ENCODE measurements at regions not wholly inside any gene's neighbourhood (a gene's known extent, or its start where the extent isn't known, plus 50 kb on each side); places are given as distances from the start of the nearest gene placed in this dataset.

DNA sequence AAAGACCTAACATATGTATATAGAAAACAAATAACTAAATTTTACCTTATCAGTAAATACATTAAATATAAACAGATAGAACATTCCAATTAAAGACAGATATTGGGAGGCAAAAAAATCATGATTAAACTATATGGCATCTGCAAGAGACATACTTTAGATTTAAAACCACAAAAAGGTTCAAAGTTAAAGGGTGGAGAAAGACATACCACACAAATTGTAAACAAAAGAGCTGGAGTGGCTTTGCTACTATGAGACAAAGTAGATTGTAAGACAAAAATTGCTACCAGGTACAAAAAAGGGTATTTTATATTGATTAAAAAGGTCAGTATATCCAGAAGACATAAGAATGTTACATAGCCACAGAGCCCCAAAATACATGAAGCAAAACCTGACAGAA lies 200.2 kb downstream of the KCNRG start:
- Histone ChIP-seq H3K9ac (no peak overlapping the region), H3K9me3 (ENCODE audit: low read depth) (no peaks in the 10 kb centered on the region), H3K27ac (no peak overlapping the region), H2AFZ (no peak overlapping the region), H4K20me1 (ENCODE audit: insufficient read depth) (no peaks in the 10 kb centered on the region), H3K4me2 (ENCODE audit: unreplicated experiment) (no peak overlapping the region), H3K27me3 (replicated peaks; ENCODE audit: insufficient read depth) (no peaks in the 10 kb centered on the region), H3K9me2 (ENCODE audit: insufficient read depth) (no peaks in the 10 kb centered on the region), H3K4me1 (ENCODE audit: insufficient read depth) (no peaks in the 10 kb centered on the region; the same call in 1 of the 2 replicates), H3K36me3 (ENCODE audit: low read depth) (no peaks in the 10 kb centered on the region), H3K79me2 (ENCODE audit: insufficient read depth) (no peaks in the 10 kb centered on the region), H3F3A (ENCODE audit: insufficient read depth) (0 out of 2 replicates have a peak, but pooled peaks cover 4% of the 10 kb centered on the region), H3K4me3 (no peak overlapping the region)
- no peak for DNase-seq
- in situ Hi-C loops (cut with MboI) = no loop called here
- TF ChIP-seq EZH2phosphoT487 (IDR thresholded peaks at IDR 0.05; ENCODE audit: insufficient read depth, low read depth) = no peak
- no peak for TF ChIP-seq EZH2 (IDR thresholded peaks at IDR 0.05; ENCODE audit: insufficient read depth, poor library complexity, severe bottlenecking)

DNA sequence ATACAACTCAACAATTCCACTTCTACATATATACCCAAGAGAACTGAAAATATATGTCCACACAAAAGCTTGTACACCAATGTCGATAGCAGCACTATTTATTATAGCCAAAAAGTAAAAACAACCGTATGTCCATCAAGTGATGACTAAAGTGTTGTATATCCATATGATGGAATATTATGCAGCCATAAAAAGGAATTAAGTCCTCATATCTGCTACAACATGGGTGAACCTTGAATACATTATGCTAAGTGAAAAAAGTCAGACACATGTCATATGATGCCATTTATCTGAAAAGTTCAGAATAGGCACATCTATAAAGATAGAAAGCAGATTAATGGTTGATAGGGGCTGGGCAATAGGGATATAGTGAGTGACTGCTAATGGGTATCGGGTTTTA lies 204.5 kb downstream of the KCNRG start:
- Histone ChIP-seq H2AFZ (no peak overlapping the region), H3K4me1 (ENCODE audit: insufficient read depth) (peaks cover 18% of the 10 kb centered on the region), H3K4me2 (ENCODE audit: unreplicated experiment) (no peak overlapping the region), H3K36me3 (ENCODE audit: low read depth) (no peaks in the 10 kb centered on the region), H3K9me3 (ENCODE audit: low read depth) (no peaks in the 10 kb centered on the region), H3K9ac (no peak overlapping the region), H4K20me1 (ENCODE audit: insufficient read depth) (no peaks in the 10 kb centered on the region), H3K27ac (no peak overlapping the region), H3K9me2 (ENCODE audit: insufficient read depth) (no peaks in the 10 kb centered on the region), H3K4me3 (no peak overlapping the region), H3F3A (ENCODE audit: insufficient read depth) (peaks cover 17% of the 10 kb centered on the region), H3K27me3 (replicated peaks; ENCODE audit: insufficient read depth) (no peaks in the 10 kb centered on the region), H3K79me2 (ENCODE audit: insufficient read depth) (no peaks in the 10 kb centered on the region)
- in situ Hi-C loops (cut with MboI) = no loop called here
- WGBS, 2 experiments (ENCODE audit: low coverage in 1 of 2, low lambda C conversion rate in 2 of 2, missing lambda C conversion rate in 2 of 2) = 63 to 75% methylated on average over 3 of the region's 3 CpGs
- DNase-seq = no peak
- no peak for TF ChIP-seq EZH2phosphoT487 (IDR thresholded peaks at IDR 0.05; ENCODE audit: insufficient read depth, low read depth)
- TF ChIP-seq EZH2 (IDR thresholded peaks at IDR 0.05; ENCODE audit: insufficient read depth, poor library complexity, severe bottlenecking) = no peak

DNA sequence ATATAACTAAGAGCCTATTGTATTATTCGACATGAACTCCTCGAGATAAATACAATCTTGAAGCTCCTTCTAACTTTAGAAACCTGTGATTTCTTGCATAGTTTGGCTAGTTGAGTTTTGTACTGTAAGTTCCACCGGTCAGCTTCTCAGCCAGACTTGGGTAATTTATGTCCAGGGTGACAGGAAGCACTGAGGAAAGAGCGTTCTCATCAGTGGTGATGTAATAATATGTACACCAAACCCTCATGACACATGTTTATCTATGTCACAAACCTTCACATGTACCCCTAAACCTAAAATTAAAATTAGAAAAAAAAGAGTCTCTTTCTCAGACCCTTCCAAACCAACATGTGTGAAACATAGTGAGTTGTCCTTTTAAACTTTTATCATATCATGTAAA lies 205.7 kb downstream of the KCNRG start:
- H3K36me3 ChIP-seq (ENCODE audit: low read depth) = no peaks in the 10 kb centered on the region
- H2AFZ ChIP-seq = no peak overlapping the region
- H3K4me1 ChIP-seq (ENCODE audit: insufficient read depth) = peaks cover 19% of the 10 kb centered on the region
- H3K4me3 ChIP-seq = no peak overlapping the region
- in situ Hi-C loops (cut with MboI) = no loop called here
- H3K9me2 ChIP-seq (ENCODE audit: insufficient read depth) = no peaks in the 10 kb centered on the region
- H4K20me1 ChIP-seq (ENCODE audit: insufficient read depth) = no peaks in the 10 kb centered on the region
- no peaks in the 10 kb centered on the region for H3K9me3 ChIP-seq (ENCODE audit: low read depth)
- no peak overlapping the region for H3K4me2 ChIP-seq (ENCODE audit: unreplicated experiment)
- DNase-seq = no peak
- no peaks in the 10 kb centered on the region for H3K79me2 ChIP-seq (ENCODE audit: insufficient read depth)
- TF ChIP-seq EZH2phosphoT487 (IDR thresholded peaks at IDR 0.05; ENCODE audit: insufficient read depth, low read depth) = no peak
- 84% methylated on average over 4 of the region's 4 CpGs for WGBS, 2 experiments (ENCODE audit: low coverage in 1 of 2, low lambda C conversion rate in 2 of 2, missing lambda C conversion rate in 2 of 2)
- no peaks in the 10 kb centered on the region for H3K27me3 ChIP-seq (replicated peaks; ENCODE audit: insufficient read depth)
- no peak overlapping the region for H3K27ac ChIP-seq
- H3K9ac ChIP-seq = no peak overlapping the region
- peaks cover 17% of the 10 kb centered on the region for H3F3A ChIP-seq (ENCODE audit: insufficient read depth)

DNA sequence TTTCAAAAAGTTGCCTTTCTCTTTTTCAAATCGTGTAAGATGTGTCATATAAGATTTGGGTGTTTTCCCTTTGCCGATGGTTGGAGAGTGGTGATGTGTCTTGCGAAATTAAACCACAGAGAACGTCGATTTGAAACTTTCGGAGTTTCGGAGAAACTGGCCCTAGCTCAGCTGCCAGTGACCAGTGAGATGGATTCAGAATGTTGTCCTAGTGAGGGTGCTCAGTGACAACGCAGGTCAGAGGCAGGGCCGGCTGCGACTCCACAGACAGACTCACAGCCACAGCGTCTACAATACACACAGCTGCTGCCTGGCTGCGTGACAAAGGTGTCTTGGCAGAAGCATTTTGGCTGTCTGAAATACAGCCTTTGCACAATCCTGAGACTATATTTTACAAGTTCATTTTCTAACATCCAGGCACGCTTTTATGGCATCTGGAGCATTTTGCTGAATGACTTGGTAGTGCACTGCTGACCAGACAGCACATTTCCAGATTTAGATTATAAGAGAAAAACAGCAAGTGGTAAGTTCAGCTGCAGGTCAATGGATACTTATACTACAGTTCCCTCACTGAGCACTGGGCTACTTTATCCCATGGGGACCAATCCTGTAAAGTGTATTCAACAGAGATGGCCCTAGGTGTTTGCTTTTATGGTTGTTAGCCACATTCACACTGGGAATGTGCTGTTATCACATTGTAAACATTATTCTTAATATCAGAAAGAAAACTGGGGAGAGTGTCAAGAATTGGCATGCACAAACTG lies 207.5 kb downstream of the KCNRG start:
- Histone ChIP-seq H3K4me3 (peak overlapping the region; percentile 67), H3K4me2 (ENCODE audit: unreplicated experiment) (peak overlapping the region; percentile 87), H3K9me2 (ENCODE audit: insufficient read depth) (no peaks in the 10 kb centered on the region), H2AFZ (peak overlapping the region; percentile 57), H3K36me3 (ENCODE audit: low read depth) (no peaks in the 10 kb centered on the region), H3K27ac (peak overlapping the region; percentile 76), H3K4me1 (ENCODE audit: insufficient read depth) (peaks cover 19% of the 10 kb centered on the region), H3K27me3 (replicated peaks; ENCODE audit: insufficient read depth) (no peaks in the 10 kb centered on the region), H4K20me1 (ENCODE audit: insufficient read depth) (no peaks in the 10 kb centered on the region), H3K79me2 (ENCODE audit: insufficient read depth) (no peaks in the 10 kb centered on the region), H3K9ac (peak overlapping the region; percentile 64), H3F3A (ENCODE audit: insufficient read depth) (peaks cover 17% of the 10 kb centered on the region), H3K9me3 (ENCODE audit: low read depth) (no peaks in the 10 kb centered on the region)
- DNase-seq = peak; percentile 88
- TF ChIP-seq EZH2 (IDR thresholded peaks at IDR 0.05; ENCODE audit: insufficient read depth, poor library complexity, severe bottlenecking) = no peak
- peak; percentile 80; the same call in 1 of the 2 replicates for TF ChIP-seq EZH2phosphoT487 (IDR thresholded peaks at IDR 0.05; ENCODE audit: insufficient read depth, low read depth)
- in situ Hi-C loops (cut with MboI) = no loop called here
- 0 to 2% methylated on average over 13 of the region's 13 CpGs for WGBS, 2 experiments (ENCODE audit: low coverage in 1 of 2, low lambda C conversion rate in 2 of 2, missing lambda C conversion rate in 2 of 2)

Measured in GM23248 (cell line).